ENCODE measurements at regions not wholly inside any gene's neighbourhood (a gene's known extent, or its start where the extent isn't known, plus 50 kb on each side); places are given as distances from the start of the nearest gene placed in this dataset.

GRCh38 chr9:118230329-118230728 lies 526.1 kb downstream of the TLR4 start:
- no peaks in the 10 kb centered on the region for H3K36me3 ChIP-seq
- TF ChIP-seq, protein P1, sequence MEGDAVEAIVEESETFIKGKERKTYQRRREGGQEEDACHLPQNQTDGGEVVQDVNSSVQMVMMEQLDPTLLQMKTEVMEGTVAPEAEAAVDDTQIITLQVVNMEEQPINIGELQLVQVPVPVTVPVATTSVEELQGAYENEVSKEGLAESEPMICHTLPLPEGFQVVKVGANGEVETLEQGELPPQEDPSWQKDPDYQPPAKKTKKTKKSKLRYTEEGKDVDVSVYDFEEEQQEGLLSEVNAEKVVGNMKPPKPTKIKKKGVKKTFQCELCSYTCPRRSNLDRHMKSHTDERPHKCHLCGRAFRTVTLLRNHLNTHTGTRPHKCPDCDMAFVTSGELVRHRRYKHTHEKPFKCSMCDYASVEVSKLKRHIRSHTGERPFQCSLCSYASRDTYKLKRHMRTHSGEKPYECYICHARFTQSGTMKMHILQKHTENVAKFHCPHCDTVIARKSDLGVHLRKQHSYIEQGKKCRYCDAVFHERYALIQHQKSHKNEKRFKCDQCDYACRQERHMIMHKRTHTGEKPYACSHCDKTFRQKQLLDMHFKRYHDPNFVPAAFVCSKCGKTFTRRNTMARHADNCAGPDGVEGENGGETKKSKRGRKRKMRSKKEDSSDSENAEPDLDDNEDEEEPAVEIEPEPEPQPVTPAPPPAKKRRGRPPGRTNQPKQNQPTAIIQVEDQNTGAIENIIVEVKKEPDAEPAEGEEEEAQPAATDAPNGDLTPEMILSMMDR (IDR thresholded peaks at IDR 0.05; ENCODE audit: borderline replicate concordance), result no peak
- intact Hi-C loops (cut with micrococcal nuclease), result no loop called here

GRCh38 chr9:118236625-118237024 lies 532.4 kb downstream of the TLR4 start:
- TF ChIP-seq, protein P1 (IDR thresholded peaks at IDR 0.05; ENCODE audit: borderline replicate concordance), result no peak
- Histone ChIP-seq H3K4me3 (no peak overlapping the region), H3K4me1 (no peaks in the 10 kb centered on the region), H3K27ac (replicated peaks) (no peak overlapping the region), H3K27me3 (ENCODE audit: low read depth) (no peaks in the 10 kb centered on the region), H3K9me3 (replicated peaks) (peaks cover 29% of the 10 kb centered on the region), H3K36me3 (no peaks in the 10 kb centered on the region)
- no peak for DNase-seq
- intact Hi-C loops (cut with micrococcal nuclease), result no loop called here

More at GRCh38 chr9:118230329-118230728, 526.1 kb downstream of the TLR4 start:
- DNase-seq, result no peak
- no peak overlapping the region for H3K4me3 ChIP-seq
- no peak overlapping the region for H3K27ac ChIP-seq (replicated peaks)
- H3K27me3 ChIP-seq (ENCODE audit: low read depth), result no peaks in the 10 kb centered on the region
- no peaks in the 10 kb centered on the region for H3K9me3 ChIP-seq (replicated peaks)
- no peaks in the 10 kb centered on the region for H3K4me1 ChIP-seq

- Histone ChIP-seq H3K27ac (replicated peaks) (no peak overlapping the region), H3K9me3 (replicated peaks) (peaks cover 32% of the 10 kb centered on the region), H3K36me3 (no peaks in the 10 kb centered on the region), H3K4me1 (no peaks in the 10 kb centered on the region), H3K27me3 (ENCODE audit: low read depth) (no peaks in the 10 kb centered on the region), H3K4me3 (no peak overlapping the region)
- TF ChIP-seq, protein P1 (IDR thresholded peaks at IDR 0.05; ENCODE audit: borderline replicate concordance), result no peak
- DNase-seq, result no peak
- intact Hi-C loops (cut with micrococcal nuclease), result no loop called here
Measured at GRCh38 chr9:118238139-118238538, 533.9 kb downstream of the TLR4 start.

- Histone ChIP-seq H3K4me1 (no peaks in the 10 kb centered on the region), H3K27ac (replicated peaks) (no peak overlapping the region), H3K36me3 (no peaks in the 10 kb centered on the region), H3K9me3 (replicated peaks) (peaks cover 20% of the 10 kb centered on the region), H3K27me3 (ENCODE audit: low read depth) (no peaks in the 10 kb centered on the region), H3K4me3 (no peak overlapping the region)
- DNase-seq, result no peak
- intact Hi-C loops (cut with micrococcal nuclease), result no loop called here
- TF ChIP-seq, protein P1 (IDR thresholded peaks at IDR 0.05; ENCODE audit: borderline replicate concordance), result no peak
Measured at GRCh38 chr9:118252027-118252426, 547.8 kb downstream of the TLR4 start.

- Histone ChIP-seq H3K4me1 (no peaks in the 10 kb centered on the region), H3K27ac (replicated peaks) (no peak overlapping the region), H3K36me3 (no peaks in the 10 kb centered on the region), H3K4me3 (no peak overlapping the region), H3K9me3 (replicated peaks) (peaks cover 33% of the 10 kb centered on the region), H3K27me3 (ENCODE audit: low read depth) (no peaks in the 10 kb centered on the region)
- intact Hi-C loops (cut with micrococcal nuclease), result no loop called here
- TF ChIP-seq, protein P1 (IDR thresholded peaks at IDR 0.05; ENCODE audit: borderline replicate concordance), result no peak
- DNase-seq, result no peak
Measured at GRCh38 chr9:118262191-118262590, 558.0 kb downstream of the TLR4 start.

GRCh38 chr9:118263949-118264348 lies 559.7 kb downstream of the TLR4 start:
- no peak for DNase-seq
- Histone ChIP-seq H3K36me3 (no peaks in the 10 kb centered on the region), H3K4me3 (no peak overlapping the region), H3K27me3 (ENCODE audit: low read depth) (no peaks in the 10 kb centered on the region), H3K27ac (replicated peaks) (no peak overlapping the region), H3K4me1 (no peaks in the 10 kb centered on the region), H3K9me3 (replicated peaks) (peaks cover 18% of the 10 kb centered on the region)
- intact Hi-C loops (cut with micrococcal nuclease), result no loop called here
- TF ChIP-seq, protein P1 (IDR thresholded peaks at IDR 0.05; ENCODE audit: borderline replicate concordance), result no peak

All from left ventricle myocardium inferior (tissue), 1 donor.